HG03342 (cell line): ENCODE measurements at regions not wholly inside any gene's neighbourhood (a gene's known extent, or its start where the extent isn't known, plus 50 kb on each side); places are given as distances from the start of the nearest gene placed in this dataset.

Experiments used
- ATAC-seq: cut with Tn5 transposase; IDR thresholded peaks from one replicate; pipeline ENCODE4 v1.9.1; 2021; ENCODE audit warnings: mild to moderate bottlenecking, moderate library complexity; ENCODE audit not compliant: unreplicated experiment

GRCh38 chr1:79448426-79448825 lies 441.9 kb upstream of the ADGRL4 start:
- ATAC-seq, result no peak

GRCh38 chr1:79441238-79441637 lies 434.7 kb upstream of the ADGRL4 start:
- no peak for ATAC-seq

GRCh38 chr1:79437540-79437939 lies 431.0 kb upstream of the ADGRL4 start:
- no peak for ATAC-seq

GRCh38 chr1:79431340-79431739 lies 424.8 kb upstream of the ADGRL4 start:
- no peak for ATAC-seq

GRCh38 chr1:79430437-79430836 lies 423.9 kb upstream of the ADGRL4 start:
- no peak for ATAC-seq

- ATAC-seq, result no peak
Measured at GRCh38 chr1:79422726-79423125, 416.2 kb upstream of the ADGRL4 start.

GRCh38 chr1:79398501-79398900 lies 392.0 kb upstream of the ADGRL4 start:
- ATAC-seq, result no peak

GRCh38 chr1:79396901-79397300 lies 390.4 kb upstream of the ADGRL4 start:
- ATAC-seq, result no peak

- ATAC-seq, result no peak
Measured at GRCh38 chr1:79388694-79389361, 382.3 kb upstream of the ADGRL4 start.

- no peak for ATAC-seq
Measured at GRCh38 chr1:79386730-79387129, 380.2 kb upstream of the ADGRL4 start.

GRCh38 chr1:79380078-79380477 lies 373.5 kb upstream of the ADGRL4 start:
- no peak for ATAC-seq

- ATAC-seq, result no peak
Measured at GRCh38 chr1:79376106-79376505, 369.6 kb upstream of the ADGRL4 start.

- no peak for ATAC-seq
Measured at GRCh38 chr1:79375352-79375751, 368.8 kb upstream of the ADGRL4 start.

GRCh38 chr1:79374397-79374796 lies 367.9 kb upstream of the ADGRL4 start:
- ATAC-seq, result no peak

GRCh38 chr1:79373481-79374125 lies 367.1 kb upstream of the ADGRL4 start:
- no peak for ATAC-seq

GRCh38 chr1:79371802-79372201 lies 365.3 kb upstream of the ADGRL4 start:
- no peak for ATAC-seq

GRCh38 chr1:79369091-79369490 lies 362.6 kb upstream of the ADGRL4 start:
- no peak for ATAC-seq

GRCh38 chr1:79364896-79365295 lies 358.4 kb upstream of the ADGRL4 start:
- ATAC-seq, result no peak

- ATAC-seq, result no peak
Measured at GRCh38 chr1:79363430-79363829, 356.9 kb upstream of the ADGRL4 start.

GRCh38 chr1:79362470-79362869 lies 355.9 kb upstream of the ADGRL4 start:
- ATAC-seq, result no peak

GRCh38 chr1:79355090-79355489 lies 348.6 kb upstream of the ADGRL4 start:
- no peak for ATAC-seq

- no peak for ATAC-seq
Measured at GRCh38 chr1:79353224-79353623, 346.7 kb upstream of the ADGRL4 start.

GRCh38 chr1:79326875-79327274 lies 320.3 kb upstream of the ADGRL4 start:
- ATAC-seq, result no peak
